ENCODE measurements at regions not wholly inside any gene's neighbourhood (a gene's known extent, or its start where the extent isn't known, plus 50 kb on each side); places are given as distances from the start of the nearest gene placed in this dataset.
A peak's percentile ranks its signal among the peaks of the same experiment; 100 is the strongest.
"Not testable (repeated sequence)": the region's sequence is repeated elsewhere in the genome, so short reads cannot be mapped to it uniquely, and the experiment has no call there.

- DNase-seq, result no peak
Observed at GRCh38 chr2:84033347-84033974, 425.6 kb downstream of the SUCLG1 start.

- DNase-seq, result no peak
Observed at GRCh38 chr2:84031312-84032050, 427.6 kb downstream of the SUCLG1 start.

DNA sequence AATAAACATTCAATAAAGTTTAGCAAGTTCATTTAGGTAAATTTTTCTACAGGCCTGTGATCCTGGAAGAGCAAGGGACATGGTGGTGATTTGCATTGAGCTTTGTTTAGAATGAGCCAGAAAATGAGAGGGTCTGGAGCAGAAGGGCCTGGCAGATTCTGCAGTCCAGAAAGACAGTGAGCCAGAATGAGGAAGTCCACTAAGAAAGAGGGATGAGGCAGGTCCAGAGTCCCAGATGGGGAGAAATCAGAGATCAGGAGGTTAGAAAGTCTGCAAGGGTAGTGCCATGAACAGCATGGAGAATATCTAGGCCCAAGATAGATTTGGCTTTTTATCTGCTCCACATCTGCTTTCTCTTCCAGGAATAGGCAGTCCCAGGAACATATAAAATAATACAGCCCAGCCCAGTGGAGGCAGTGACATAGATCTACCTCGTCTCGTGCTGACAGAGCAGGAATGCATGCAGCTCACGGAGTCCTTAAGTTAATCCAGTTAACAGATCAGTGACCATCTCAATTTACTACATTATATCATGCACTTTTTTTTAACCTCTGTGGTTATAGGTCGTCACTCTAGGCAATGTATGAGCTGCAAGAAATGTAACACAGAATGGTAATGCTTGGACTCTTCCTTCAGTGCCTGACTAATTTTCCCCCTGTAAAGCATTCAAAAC, 429.0 kb downstream of the SUCLG1 start:
- no peak for DNase-seq

DNA sequence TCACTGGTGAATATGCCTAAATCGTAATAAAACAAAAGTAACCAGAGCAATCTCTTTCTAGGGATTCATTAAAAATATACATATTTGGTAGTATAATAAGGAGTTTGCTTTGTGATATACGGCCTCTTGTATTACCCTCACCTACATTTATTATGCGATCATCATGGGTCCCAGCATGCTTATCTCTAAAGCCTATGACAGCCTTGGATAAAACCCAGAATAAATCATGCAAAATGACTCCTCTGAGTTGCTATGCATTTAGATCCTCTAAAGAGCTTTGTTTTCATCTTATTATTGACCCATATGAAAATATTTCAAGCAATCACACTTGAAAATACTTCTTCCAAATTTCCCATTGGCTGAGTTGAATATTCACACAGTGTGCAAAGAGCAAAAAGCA, 432.3 kb downstream of the SUCLG1 start:
- DNase-seq, result no peak

DNA sequence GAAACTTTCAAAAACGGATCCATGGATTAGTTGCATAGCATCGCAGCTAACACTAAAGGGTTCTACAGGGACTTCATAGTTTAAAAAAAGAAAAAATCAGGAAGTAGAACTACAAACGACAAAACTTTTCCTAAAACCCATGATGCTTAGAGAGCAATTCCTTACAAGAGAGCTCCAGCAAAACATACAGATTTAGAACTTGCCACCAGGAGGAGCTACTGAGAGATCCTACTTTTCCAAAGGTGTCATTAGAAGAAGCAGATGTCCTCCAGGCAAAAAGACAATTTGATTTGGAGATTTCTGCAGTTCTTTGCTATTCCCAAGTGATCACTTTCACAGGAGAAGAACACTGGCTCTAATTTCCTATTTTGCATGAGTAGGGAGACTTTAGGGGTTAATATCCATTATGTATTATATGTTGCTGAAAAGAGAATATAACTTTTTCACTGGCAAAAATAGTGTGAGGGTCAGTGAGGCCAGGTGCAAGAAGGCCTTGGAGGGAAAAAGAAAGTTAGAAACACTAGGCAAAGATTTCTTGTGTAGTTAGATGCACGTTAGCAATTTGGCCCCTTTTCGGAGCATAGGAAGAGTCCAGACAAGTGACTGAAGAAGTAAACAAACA, 436.2 kb downstream of the SUCLG1 start:
- peak in 1 of 2 donors; percentile 30 for DNase-seq

DNA sequence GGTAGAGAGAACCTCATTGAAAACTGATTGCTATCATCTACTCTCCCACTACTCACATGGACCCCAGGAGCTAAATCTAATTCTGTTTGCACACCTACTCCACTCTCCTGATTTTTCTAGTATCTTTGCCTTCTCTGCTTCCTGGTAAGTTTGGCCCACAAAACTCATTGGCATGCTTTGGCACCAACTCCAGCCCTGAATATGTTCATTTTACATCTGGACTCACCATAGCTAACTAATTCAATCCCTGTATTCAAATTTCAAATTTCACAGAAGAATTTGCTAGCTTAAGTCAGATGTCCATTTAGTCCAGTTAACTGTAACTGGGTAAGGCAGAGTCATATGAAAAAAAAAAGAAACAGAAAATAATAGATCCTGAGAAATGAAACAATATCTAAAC, 442.1 kb downstream of the SUCLG1 start:
- no peak for DNase-seq

DNA sequence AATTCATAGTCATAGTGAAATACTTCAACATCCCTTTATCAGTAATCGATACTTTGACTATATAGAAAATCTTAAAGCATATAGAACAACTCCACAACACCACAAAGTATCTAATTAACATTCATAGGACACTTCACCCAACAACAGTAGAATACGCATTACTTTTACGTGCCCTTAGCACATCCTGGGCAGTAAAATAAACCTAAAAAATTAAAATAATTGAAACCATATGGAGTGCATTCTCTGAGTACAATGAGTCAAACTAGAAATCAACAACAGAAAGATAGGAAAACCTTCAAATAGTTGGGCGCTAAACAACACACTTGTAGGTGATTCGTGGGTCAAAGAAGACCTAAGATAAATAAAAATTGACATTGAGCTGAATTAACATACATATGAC, 442.9 kb downstream of the SUCLG1 start:
- DNase-seq, result no peak

DNA sequence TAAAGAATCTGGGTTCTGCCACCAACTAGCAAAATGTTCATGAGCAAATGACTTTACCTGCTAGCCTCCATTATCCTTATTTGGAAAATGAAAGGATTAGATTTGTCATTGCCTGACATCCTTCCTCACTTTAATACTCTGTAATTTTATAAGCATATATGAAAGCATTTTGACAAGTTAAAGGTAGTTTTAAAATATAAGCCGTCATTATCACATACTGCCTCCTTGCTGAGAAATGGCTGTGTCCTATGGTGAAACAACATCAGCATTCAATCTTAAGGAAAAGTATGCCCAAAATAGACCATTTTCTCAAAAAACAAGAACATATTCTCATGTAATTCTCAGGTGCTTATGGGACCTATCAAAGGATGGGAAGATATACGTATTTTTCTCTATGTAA, 461.2 kb downstream of the SUCLG1 start:
- no peak for DNase-seq

GRCh38 chr2:83994633-83995179, 464.4 kb downstream of the SUCLG1 start:
- no peak for DNase-seq

- DNase-seq, result no peak
Observed at GRCh38 chr2:83993873-83994632, 465.0 kb downstream of the SUCLG1 start.

- DNase-seq, result no peak
Observed at GRCh38 chr2:83991992-83992391, 467.1 kb downstream of the SUCLG1 start.

GRCh38 chr2:83990636-83991035, 468.4 kb downstream of the SUCLG1 start:
- no peak for DNase-seq

- DNase-seq, result not testable (repeated sequence)
Observed at GRCh38 chr2:83976628-83977027, 482.5 kb downstream of the SUCLG1 start.

- DNase-seq, result no peak
Observed at GRCh38 chr2:83972128-83972527, 487.0 kb downstream of the SUCLG1 start.

DNA sequence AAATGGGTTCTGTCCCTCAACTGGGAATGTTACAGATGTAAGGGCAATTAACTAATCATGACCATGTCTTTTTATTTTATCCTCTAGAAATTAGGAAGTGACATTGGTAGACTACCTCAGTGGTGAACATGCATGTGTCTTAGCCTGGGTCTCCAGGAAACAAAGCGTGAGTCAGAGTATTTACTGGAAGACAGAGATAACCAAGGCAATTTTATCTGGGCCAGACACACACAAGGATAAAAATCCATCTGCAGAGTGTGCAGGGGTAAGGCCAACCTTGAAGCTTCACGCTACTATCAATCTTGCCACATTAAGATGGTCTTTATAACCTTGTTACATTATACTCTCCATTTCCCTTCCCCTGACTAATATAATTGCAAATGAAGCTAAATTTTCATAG, 487.5 kb downstream of the SUCLG1 start:
- no peak for DNase-seq

DNA sequence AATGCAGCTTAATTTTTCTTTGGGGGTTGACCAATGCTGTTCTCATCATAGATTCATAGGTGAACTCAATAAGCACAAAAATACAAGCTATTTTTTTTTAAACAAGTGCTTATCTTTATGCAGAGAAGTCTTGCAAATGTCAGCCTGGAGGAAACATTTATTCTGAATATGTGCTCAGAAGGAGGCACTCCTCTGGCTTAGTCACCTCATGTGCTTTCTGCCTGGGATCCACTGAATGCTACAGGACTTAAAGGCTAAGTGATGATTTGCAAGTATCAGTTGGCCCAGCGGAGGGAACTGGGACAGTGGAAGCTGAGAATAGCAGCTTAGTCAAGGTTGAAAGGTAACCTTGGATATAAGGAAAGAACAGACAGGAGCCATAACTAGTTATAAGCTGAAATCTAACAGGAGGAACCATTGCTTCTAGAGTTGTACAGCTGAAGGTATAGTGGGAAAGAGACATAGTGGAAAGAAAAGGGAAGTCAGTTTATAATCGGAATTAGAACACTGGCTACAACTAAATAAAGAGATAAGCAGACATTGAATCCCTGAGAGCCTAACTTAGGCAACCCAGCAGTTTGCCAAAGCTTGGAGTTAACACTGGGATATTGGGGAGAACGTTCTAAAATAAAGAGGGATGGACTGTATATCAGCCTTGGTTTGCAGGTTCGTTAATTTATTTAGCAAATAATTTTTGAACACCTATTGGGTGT, 488.7 kb downstream of the SUCLG1 start:
- no peak for DNase-seq

DNA sequence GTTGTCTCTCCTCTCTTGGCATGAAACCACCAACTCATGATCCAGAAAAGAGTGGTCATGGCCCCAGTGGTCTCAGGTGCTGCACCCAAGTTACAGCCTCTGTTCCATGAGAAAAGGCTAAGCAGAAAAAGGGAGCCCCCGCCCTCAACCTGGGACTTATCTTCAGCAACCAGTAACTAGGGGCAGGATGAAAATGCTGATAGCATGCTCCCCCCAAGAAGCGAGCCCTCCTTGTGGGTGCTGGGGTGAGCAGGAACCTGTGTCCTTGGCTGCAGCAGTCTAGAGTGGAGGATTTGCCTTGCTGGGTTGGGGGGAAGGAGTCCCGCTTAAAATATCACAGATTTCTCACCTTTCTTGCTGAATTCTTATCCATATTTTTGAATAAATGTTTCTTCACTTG, 490.0 kb downstream of the SUCLG1 start:
- no peak for DNase-seq

- DNase-seq, result no peak
Observed at GRCh38 chr2:83967854-83968253, 491.2 kb downstream of the SUCLG1 start.

DNA sequence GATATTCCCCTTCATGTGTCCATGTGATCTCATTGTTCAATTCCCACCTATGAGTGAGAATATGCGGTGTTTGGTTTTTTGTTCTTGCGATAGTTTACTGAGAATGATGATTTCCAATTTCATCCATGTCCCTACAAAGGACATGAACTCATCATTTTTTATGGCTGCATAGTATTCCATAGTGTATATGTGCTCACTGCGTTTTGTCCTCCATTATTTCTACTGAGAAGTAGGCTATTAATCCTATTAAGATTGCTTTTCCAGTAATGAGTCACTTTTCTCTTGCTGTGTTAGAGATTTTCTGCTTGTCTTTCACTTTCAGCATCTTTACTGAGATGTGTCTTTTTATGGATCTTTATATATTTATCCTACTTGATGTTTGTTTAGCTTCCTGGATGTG, 492.1 kb downstream of the SUCLG1 start:
- DNase-seq, result not testable (repeated sequence)

- DNase-seq, result no peak
Observed at GRCh38 chr2:83961512-83961911, 497.6 kb downstream of the SUCLG1 start.

- no peak for DNase-seq
Observed at GRCh38 chr2:83960371-83960770, 498.7 kb downstream of the SUCLG1 start.

DNA sequence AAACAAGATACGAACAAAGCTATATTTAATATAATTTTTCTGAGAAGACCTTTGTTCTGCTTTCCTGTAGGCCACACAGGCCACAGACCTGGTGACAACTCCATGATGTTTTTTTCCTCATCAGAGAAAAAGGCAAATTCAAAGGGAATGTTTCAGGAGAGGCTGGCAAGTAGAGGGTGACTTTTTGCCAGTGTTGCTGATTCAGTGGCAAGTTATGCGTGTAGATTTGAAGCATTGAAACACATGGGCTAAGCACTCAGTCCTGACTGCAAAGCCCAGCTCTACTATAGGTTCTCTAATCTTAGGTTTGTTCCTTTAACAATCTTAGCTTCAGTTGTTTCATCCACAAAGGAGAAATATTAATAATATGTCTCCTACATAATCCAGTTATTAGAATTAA, 499.8 kb downstream of the SUCLG1 start:
- DNase-seq, result no peak

Measured in CD4-positive, alpha-beta T cell treated with Interleukin-4 for 1 hour (primary cell).